ENCODE measurements at regions not wholly inside any gene's neighbourhood (a gene's known extent, or its start where the extent isn't known, plus 50 kb on each side); places are given as distances from the start of the nearest gene placed in this dataset.
"Not testable (repeated sequence)": the region's sequence is repeated elsewhere in the genome, so short reads cannot be mapped to it uniquely, and the experiment has no call there.

GRCh38 chr22:47878460-47878859 is 1116.0 kb downstream of the TBC1D22A start:
- Histone ChIP-seq H3K36me3 (ENCODE audit: control insufficient read depth, insufficient read depth, low read length) (no peaks in the 10 kb centered on the region), H3K9ac (ENCODE audit: low read length) (no peak overlapping the region), H3K4me1 (ENCODE audit: control insufficient read depth, insufficient read depth, low read length) (no peaks in the 10 kb centered on the region), H3K27me3 (ENCODE audit: control insufficient read depth, insufficient read depth, low read length) (peaks cover 3% of the 10 kb centered on the region), H3K27ac (ENCODE audit: low read depth, low read length) (no peak overlapping the region), H3K4me3 (ENCODE audit: low read length) (no peak overlapping the region)

DNA sequence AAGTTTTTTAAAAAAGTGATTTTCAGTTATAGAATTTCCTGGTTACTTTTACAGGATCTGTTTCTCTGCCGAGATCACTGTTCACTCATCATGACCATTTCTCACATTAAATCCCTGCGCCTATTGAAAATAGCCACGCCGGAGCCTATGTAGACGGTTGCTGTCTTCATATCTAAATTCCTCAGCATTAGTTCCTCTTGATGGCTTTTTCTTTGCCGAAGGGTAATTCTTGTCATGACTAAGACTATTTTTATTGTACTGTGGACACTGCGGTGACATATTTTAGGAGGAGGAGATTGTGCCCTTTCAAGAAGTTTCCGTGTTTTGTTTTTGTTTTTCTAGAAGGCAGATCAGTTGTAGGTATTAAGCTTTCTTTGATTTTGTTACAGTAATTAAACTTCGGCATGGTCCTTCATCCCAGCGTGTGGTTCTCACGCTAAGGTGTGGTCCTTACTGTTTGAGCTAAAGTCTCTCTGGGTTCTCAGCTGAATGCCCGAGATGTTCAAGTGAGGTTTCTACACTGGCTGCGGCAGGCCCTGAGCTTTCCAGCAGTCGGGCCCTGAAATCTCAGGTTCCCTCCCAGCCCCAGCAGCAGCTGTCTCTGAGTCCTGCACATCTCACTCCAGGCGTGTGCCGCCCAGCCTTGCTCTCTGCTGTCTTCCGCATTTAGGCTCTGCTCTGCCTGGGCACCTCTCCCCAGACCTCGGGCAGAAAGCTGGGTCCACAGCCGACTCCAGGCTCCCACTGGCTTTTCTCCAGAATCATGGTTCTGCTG is 1110.5 kb downstream of the TBC1D22A start:
- H3K27me3 ChIP-seq (ENCODE audit: control insufficient read depth, insufficient read depth, low read length) = no peaks in the 10 kb centered on the region
- H3K9ac ChIP-seq (ENCODE audit: low read length) = no peak overlapping the region
- H3K27ac ChIP-seq (ENCODE audit: low read depth, low read length) = no peak overlapping the region
- H3K4me3 ChIP-seq (ENCODE audit: low read length) = no peak overlapping the region
- H3K36me3 ChIP-seq (ENCODE audit: control insufficient read depth, insufficient read depth, low read length) = no peaks in the 10 kb centered on the region
- H3K4me1 ChIP-seq (ENCODE audit: control insufficient read depth, insufficient read depth, low read length) = no peaks in the 10 kb centered on the region

DNA sequence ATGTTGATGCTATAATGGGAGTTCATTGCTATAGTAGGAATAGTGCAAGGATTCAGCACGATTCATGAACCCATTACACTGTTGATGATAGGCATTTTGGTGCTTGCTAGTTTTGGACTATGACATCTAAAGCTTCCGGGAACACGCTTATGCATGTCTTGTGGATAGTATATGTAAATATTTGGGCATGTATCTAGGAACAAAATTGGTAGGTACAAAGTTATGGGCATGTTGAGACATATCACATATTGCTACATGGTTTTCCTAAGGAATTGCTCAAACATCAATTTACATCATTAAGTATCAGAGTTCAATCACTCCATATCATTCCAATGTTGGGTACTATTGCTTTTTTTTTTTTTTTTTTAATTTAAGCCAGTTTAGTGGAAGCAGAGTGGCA is 1103.2 kb downstream of the TBC1D22A start:
- Histone ChIP-seq H3K9ac (ENCODE audit: low read length) (no peak overlapping the region), H3K4me1 (ENCODE audit: control insufficient read depth, insufficient read depth, low read length) (no peaks in the 10 kb centered on the region), H3K27me3 (ENCODE audit: control insufficient read depth, insufficient read depth, low read length) (no peaks in the 10 kb centered on the region), H3K4me3 (ENCODE audit: low read length) (no peak overlapping the region), H3K36me3 (ENCODE audit: control insufficient read depth, insufficient read depth, low read length) (no peaks in the 10 kb centered on the region), H3K27ac (ENCODE audit: low read depth, low read length) (no peak overlapping the region)

- H3K36me3 ChIP-seq (ENCODE audit: control insufficient read depth, insufficient read depth, low read length) = no peaks in the 10 kb centered on the region
- H3K27ac ChIP-seq (ENCODE audit: low read depth, low read length) = no peak overlapping the region
- H3K27me3 ChIP-seq (ENCODE audit: control insufficient read depth, insufficient read depth, low read length) = no peaks in the 10 kb centered on the region
- H3K4me1 ChIP-seq (ENCODE audit: control insufficient read depth, insufficient read depth, low read length) = no peaks in the 10 kb centered on the region
- H3K4me3 ChIP-seq (ENCODE audit: low read length) = no peak overlapping the region
- no peak overlapping the region for H3K9ac ChIP-seq (ENCODE audit: low read length)
Measured at GRCh38 chr22:47862394-47862793, 1099.9 kb downstream of the TBC1D22A start.

DNA sequence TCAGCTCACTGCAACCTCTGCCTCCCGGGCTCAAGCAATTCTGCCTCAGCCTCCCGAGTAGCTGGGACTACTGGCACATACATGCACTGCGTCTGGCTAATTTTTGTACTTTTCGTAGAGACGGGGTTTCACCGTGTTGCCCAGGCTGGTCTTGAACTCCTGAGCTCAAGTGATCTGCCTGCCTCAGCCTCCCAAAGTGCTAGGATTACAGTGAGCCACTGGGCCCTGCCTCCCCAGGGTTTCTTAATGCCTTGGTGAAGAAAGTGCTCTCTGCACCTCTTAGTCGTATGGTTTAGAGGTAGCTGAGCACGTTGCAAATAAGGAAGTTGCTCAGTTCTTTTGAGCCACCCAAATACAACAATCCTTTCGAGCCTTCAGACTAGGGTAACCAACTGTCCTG is 1098.5 kb downstream of the TBC1D22A start:
- H3K4me3 ChIP-seq (ENCODE audit: low read length); H3K27me3 ChIP-seq (ENCODE audit: control insufficient read depth, insufficient read depth, low read length); H3K27ac ChIP-seq (ENCODE audit: low read depth, low read length); H3K36me3 ChIP-seq (ENCODE audit: control insufficient read depth, insufficient read depth, low read length); H3K9ac ChIP-seq (ENCODE audit: low read length); H3K4me1 ChIP-seq (ENCODE audit: control insufficient read depth, insufficient read depth, low read length): not testable (repeated sequence)

- no peaks in the 10 kb centered on the region for H3K4me1 ChIP-seq (ENCODE audit: control insufficient read depth, insufficient read depth, low read length)
- H3K36me3 ChIP-seq (ENCODE audit: control insufficient read depth, insufficient read depth, low read length) = no peaks in the 10 kb centered on the region
- no peaks in the 10 kb centered on the region for H3K27me3 ChIP-seq (ENCODE audit: control insufficient read depth, insufficient read depth, low read length)
- H3K27ac ChIP-seq (ENCODE audit: low read depth, low read length) = no peak overlapping the region
- H3K4me3 ChIP-seq (ENCODE audit: low read length) = no peak overlapping the region
- H3K9ac ChIP-seq (ENCODE audit: low read length) = no peak overlapping the region
Measured at GRCh38 chr22:47859881-47860525, 1097.6 kb downstream of the TBC1D22A start.

GRCh38 chr22:47858773-47859306 is 1096.4 kb downstream of the TBC1D22A start:
- Histone ChIP-seq H3K9ac (ENCODE audit: low read length) (no peak overlapping the region), H3K27me3 (ENCODE audit: control insufficient read depth, insufficient read depth, low read length) (no peaks in the 10 kb centered on the region), H3K36me3 (ENCODE audit: control insufficient read depth, insufficient read depth, low read length) (no peaks in the 10 kb centered on the region), H3K27ac (ENCODE audit: low read depth, low read length) (no peak overlapping the region), H3K4me1 (ENCODE audit: control insufficient read depth, insufficient read depth, low read length) (no peaks in the 10 kb centered on the region), H3K4me3 (ENCODE audit: low read length) (no peak overlapping the region)

DNA sequence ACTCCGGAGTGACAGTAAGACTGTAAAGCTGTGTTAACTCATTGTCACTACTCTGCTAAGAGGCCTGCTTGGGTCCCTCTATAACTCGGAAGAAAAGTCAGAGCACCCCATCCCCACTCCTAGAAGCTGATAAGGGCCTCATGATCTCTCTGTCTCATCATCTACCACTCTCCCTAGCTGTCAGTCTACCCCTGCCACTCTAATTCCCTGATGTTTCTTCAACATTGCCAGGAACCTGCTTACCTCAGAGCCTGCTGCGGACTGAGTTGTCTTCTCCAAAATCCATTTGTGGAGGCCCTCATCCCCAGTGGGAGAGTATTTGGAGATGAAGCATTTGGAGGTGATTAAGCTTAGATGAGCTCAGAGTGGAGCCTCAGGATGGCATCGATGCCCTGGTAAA is 1092.2 kb downstream of the TBC1D22A start:
- no peak overlapping the region for H3K4me3 ChIP-seq (ENCODE audit: low read length)
- H3K27ac ChIP-seq (ENCODE audit: low read depth, low read length) = no peak overlapping the region
- no peaks in the 10 kb centered on the region for H3K4me1 ChIP-seq (ENCODE audit: control insufficient read depth, insufficient read depth, low read length)
- H3K9ac ChIP-seq (ENCODE audit: low read length) = no peak overlapping the region
- no peaks in the 10 kb centered on the region for H3K36me3 ChIP-seq (ENCODE audit: control insufficient read depth, insufficient read depth, low read length)
- no peaks in the 10 kb centered on the region for H3K27me3 ChIP-seq (ENCODE audit: control insufficient read depth, insufficient read depth, low read length)

GRCh38 chr22:47854251-47854650 is 1091.8 kb downstream of the TBC1D22A start:
- H3K27me3 ChIP-seq (ENCODE audit: control insufficient read depth, insufficient read depth, low read length) = no peaks in the 10 kb centered on the region
- no peaks in the 10 kb centered on the region for H3K36me3 ChIP-seq (ENCODE audit: control insufficient read depth, insufficient read depth, low read length)
- H3K9ac ChIP-seq (ENCODE audit: low read length) = no peak overlapping the region
- no peak overlapping the region for H3K4me3 ChIP-seq (ENCODE audit: low read length)
- no peaks in the 10 kb centered on the region for H3K4me1 ChIP-seq (ENCODE audit: control insufficient read depth, insufficient read depth, low read length)
- no peak overlapping the region for H3K27ac ChIP-seq (ENCODE audit: low read depth, low read length)

DNA sequence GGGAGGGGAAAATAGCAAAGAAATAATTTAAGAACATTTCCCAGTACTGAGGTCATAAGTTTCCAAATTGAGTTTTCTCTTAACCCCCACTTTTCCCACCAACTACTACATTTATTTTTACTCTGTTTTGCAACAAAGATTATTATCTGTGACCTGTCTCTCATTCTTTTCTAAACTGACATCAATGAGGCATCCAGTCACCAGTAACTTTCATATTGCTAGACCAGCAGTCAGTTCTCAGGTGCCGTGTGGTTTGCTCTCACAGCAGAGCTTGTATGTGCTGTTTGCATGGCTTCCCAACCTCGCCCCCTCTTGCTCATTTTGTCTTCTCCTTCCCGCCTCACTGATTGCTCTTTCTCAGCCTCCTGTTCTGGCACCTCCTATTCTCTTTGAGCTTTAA is 1091.3 kb downstream of the TBC1D22A start:
- no peaks in the 10 kb centered on the region for H3K4me1 ChIP-seq (ENCODE audit: control insufficient read depth, insufficient read depth, low read length)
- H3K27ac ChIP-seq (ENCODE audit: low read depth, low read length) = no peak overlapping the region
- H3K4me3 ChIP-seq (ENCODE audit: low read length) = no peak overlapping the region
- H3K27me3 ChIP-seq (ENCODE audit: control insufficient read depth, insufficient read depth, low read length) = no peaks in the 10 kb centered on the region
- no peak overlapping the region for H3K9ac ChIP-seq (ENCODE audit: low read length)
- no peaks in the 10 kb centered on the region for H3K36me3 ChIP-seq (ENCODE audit: control insufficient read depth, insufficient read depth, low read length)

GRCh38 chr22:47851586-47851985 is 1089.1 kb downstream of the TBC1D22A start:
- no peak overlapping the region for H3K27ac ChIP-seq (ENCODE audit: low read depth, low read length)
- H3K4me3 ChIP-seq (ENCODE audit: low read length) = no peak overlapping the region
- H3K27me3 ChIP-seq (ENCODE audit: control insufficient read depth, insufficient read depth, low read length) = no peaks in the 10 kb centered on the region
- no peak overlapping the region for H3K9ac ChIP-seq (ENCODE audit: low read length)
- no peaks in the 10 kb centered on the region for H3K4me1 ChIP-seq (ENCODE audit: control insufficient read depth, insufficient read depth, low read length)
- no peaks in the 10 kb centered on the region for H3K36me3 ChIP-seq (ENCODE audit: control insufficient read depth, insufficient read depth, low read length)

- Histone ChIP-seq H3K27ac (ENCODE audit: low read depth, low read length) (no peak overlapping the region), H3K4me3 (ENCODE audit: low read length) (no peak overlapping the region), H3K9ac (ENCODE audit: low read length) (no peak overlapping the region), H3K27me3 (ENCODE audit: control insufficient read depth, insufficient read depth, low read length) (no peaks in the 10 kb centered on the region), H3K4me1 (ENCODE audit: control insufficient read depth, insufficient read depth, low read length) (no peaks in the 10 kb centered on the region), H3K36me3 (ENCODE audit: control insufficient read depth, insufficient read depth, low read length) (no peaks in the 10 kb centered on the region)
Measured at GRCh38 chr22:47850644-47851151, 1088.2 kb downstream of the TBC1D22A start.
